Mammary epithelial cell (primary cell): ENCODE measurements at regions not wholly inside any gene's neighbourhood (a gene's known extent, or its start where the extent isn't known, plus 50 kb on each side); places are given as distances from the start of the nearest gene placed in this dataset.

Experiments used
- CTCF ChIP-seq, 2 donors: IDR thresholded peaks in 1 of 2; conservative IDR thresholded peaks in 1 of 2; 2 replicates each; pipeline ENCODE4 v1.5.1; 2011 to 2012; ENCODE audit warnings: inconsistent platforms in 2 of 2, low read length in 2 of 2, mild to moderate bottlenecking in 2 of 2, control low read depth in 1 of 2, low read depth in 1 of 2; ENCODE audit not compliant: insufficient read depth in 1 of 2; ENCODE audit errors: extremely low read depth in 1 of 2
- EZH2 ChIP-seq: IDR thresholded peaks from 2 replicates; pipeline ENCODE4 v1.6.1; 2012; ENCODE audit warnings: low read length, inconsistent platforms, borderline replicate concordance

- TF ChIP-seq CTCF (conservative IDR thresholded peaks at IDR 0.05 in 1 of 2, IDR thresholded peaks at IDR 0.05 in 1 of 2; ENCODE audit: extremely low read depth in 1 of 2, insufficient read depth in 1 of 2, low read depth in 1 of 2, low read length in 2 of 2) (no peak), EZH2 (no peak)
Measured at GRCh38 chr4:83865417-83866150, 329.7 kb downstream of the GPAT3 start.
